Right lung (tissue), 2 donors: ENCODE measurements at regions not wholly inside any gene's neighbourhood (a gene's known extent, or its start where the extent isn't known, plus 50 kb on each side); places are given as distances from the start of the nearest gene placed in this dataset.

Experiments used
- DNase-seq, 2 donors: peaks; one replicate each; pipeline ENCODE4 v3.0.0-alpha.2; 2013

DNA sequence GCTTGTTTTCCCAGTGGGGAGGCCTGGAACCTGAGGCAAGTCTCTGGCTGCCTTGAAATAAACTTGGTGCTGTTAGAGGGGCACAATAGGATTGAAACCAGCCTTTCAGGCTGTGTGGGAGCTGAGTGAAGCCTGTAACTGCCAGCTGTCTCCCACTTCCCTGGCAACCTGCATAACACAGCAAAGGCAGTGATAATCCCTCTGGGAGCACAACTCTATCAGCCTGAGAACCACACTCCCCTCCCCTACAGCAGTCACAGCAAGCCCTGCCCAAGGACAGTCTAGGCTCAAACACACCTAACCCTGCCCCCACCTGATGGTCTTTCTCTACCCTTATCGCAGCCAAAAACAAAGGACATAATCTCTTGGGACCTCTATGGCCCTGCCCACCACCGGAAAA is 683.8 kb upstream of the ATXN8OS start:
- no peak for DNase-seq

DNA sequence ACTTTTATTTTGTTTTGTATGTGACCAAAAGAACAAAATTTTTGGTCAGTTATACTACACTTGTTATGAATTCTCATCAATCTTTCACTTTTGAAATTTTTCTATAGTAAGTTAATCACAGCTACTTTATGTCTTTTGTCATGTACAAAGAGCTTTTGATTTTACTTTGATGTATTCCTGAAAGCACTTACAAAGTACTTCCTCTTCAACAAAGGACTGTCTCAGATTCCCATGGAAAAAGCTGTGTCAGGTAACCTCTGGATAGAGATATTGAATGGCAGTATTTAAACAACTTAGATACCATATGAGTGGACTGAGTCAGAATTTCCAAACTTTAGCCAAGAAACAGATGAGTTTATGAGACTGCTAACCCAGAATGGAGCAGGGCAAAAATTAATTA is 689.3 kb upstream of the ATXN8OS start:
- no peak for DNase-seq

DNA sequence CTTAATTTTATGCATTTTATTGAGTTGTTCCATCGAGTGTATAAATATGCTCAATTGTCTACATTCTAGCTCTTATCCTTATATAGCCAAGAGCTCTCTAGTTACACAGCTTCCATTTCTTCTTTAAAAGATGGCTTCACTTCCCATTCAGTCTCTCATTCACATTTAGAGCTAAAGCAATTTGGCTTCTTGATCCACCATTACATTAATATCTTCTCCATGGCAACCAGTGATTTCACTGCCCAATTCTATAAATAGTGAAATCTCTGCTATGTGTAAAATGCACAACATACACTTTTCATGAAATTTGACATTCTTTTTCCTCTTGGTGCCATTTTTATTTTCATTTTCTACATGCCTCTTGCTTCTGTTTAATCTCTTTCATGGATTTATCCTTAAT is 696.9 kb upstream of the ATXN8OS start:
- no peak for DNase-seq

DNA sequence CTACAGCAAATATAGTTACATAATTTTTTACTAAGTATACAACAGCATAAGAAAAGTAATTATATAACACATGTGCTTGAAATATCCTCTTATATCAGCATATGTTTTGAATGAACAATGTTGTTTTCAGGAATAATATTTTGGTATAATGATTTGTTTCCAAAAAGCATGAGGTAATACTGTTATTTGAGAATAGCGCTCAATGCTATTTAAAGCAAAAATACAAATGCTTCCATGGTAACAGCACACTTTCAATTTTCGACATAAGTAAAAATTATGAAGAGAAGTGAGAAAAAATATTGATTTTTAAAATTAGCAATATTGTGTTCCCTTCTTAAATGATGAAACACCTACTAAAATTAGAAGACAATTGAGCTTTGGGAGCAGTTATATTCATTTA is 715.9 kb upstream of the ATXN8OS start:
- no peak for DNase-seq

DNA sequence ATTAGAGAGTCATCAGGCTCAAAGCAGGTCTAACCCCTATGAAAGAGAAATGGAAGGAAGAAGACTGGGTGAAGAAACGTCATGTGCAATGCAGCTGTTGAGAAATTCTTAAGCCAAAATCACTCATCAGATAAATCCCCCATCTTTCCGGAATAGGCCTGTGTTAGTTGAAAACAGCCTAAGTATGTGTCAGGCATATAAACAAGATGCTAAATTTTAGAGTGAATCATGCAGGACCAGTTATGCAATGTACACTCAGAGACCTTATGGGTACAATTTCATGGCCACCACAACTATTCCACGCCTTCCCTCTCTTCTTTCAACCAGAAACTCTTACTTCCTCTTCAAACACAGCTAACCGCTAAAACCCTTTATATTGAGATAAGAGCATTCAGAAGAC is 717.7 kb upstream of the ATXN8OS start:
- DNase-seq: no peak

DNA sequence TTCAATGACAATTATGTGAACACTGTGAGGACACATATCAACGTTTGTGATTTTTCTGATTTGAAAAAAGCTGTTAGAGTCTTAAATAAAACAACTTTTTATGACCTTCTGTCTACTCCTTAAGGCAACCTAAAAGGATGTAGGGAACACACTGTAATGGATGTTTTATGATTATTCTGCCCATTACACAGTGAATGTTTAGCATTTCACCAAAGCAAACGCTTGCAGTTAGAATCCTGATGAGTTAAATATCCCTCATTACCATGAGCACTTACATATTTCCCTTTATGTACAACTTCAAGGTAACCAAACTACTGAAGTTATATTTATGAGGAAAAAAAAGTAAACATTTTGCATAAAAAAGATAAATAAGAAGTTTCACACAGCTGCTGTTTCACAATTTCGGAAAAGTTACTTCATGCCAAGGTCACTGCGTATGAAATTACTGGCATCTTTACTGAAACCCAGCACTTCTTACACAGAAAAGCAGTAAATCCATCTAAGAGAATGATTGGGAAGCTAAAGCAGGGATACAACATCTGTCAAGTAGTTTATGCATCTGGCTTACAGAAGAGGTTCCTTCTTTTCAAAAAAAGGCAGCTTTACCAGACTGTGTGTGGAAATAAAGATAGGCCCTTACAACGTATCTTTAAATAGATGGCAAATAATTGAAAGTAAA is 733.7 kb upstream of the ATXN8OS start:
- DNase-seq: peak; percentile 16 to 17

DNA sequence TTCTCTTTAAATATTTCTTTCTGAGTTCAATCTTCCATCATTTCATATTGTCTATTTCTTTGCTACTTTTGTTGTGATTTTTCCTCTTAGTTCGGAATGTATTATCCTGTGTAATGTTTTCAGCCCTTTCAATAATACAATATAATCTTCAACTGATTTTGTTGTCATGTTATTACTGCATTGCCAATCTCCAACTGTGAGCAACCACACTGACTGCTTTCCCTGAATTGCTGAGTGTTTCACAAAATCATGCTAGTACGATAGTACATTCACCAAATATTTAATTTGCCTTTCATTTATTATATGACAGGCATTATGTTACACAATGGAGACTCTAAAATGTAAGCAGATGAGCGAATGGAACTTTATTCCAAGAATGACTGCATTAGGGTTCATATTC is 744.3 kb upstream of the ATXN8OS start:
- no peak for DNase-seq

DNA sequence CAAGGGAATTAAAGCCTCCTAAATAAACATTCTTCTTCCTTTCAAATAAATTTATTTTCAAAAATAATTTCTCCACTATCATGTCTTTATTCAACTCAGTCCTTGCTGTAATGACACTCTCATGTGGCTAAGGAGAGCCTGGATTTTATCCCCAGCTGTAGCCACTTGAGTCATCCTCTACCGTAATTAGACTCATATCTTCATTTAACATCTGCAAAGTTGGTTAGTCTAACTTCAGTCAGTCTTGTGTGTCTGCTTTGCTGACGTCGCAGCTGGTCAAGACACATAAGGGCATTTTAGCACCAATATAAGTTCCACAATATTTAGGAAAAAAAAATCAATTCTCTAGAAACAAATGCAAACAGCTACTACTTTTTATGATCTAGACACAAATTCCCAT is 776.4 kb upstream of the ATXN8OS start:
- DNase-seq: no peak

DNA sequence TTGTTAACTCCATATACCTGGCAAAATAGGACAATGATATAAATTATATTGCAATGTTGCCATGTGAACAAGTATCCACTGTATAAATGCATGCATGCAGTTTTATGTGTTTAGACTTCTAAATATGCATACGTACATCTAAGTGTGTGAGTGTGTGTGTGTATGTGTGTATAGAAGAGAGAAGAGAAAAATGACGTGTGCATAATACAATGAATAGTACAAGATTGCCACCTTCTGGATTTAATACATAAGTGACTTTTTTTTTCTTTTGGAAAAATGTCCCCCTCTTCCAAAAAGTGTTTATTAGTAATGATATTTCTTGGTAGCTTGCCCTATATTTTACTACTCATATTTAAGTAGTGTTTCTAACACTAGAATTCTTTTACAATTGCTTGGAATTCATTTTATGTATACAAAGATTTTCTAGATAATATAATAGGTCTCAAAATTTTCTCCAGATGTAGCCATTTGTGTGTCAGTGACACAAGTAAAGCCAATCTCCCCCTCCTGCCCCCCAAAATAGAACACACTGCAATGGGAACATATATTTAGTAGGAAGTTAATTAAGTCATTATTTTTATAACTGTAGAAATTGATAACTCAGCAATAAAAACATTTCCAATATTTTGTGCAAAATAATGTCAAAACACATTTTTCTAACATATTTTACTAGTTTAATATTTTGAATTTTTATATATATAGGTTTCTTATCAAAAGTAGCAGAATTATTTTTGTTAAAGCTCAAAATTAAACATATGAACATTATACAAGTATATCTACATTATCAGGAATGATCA is 783.3 kb upstream of the ATXN8OS start:
- DNase-seq: peak in 1 of 2 donors; percentile 16

DNA sequence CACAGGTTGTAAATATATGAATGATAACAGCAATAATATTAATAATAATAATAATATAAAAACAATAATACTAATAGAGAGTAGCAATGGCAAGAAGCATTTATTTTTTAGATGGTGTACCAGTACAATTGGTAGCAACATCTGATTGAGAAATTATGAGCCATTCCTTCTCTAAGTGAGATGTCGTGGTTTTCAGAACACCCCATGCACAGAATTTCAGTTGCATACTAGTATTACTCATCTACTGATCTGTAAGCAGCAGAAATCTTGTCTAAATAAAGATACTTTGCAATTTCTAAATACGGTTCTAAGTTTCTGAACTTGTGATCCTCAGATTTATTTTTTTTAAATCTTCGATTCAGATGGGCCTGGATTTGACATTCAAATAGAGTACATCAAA is 788.0 kb upstream of the ATXN8OS start:
- DNase-seq: no peak

DNA sequence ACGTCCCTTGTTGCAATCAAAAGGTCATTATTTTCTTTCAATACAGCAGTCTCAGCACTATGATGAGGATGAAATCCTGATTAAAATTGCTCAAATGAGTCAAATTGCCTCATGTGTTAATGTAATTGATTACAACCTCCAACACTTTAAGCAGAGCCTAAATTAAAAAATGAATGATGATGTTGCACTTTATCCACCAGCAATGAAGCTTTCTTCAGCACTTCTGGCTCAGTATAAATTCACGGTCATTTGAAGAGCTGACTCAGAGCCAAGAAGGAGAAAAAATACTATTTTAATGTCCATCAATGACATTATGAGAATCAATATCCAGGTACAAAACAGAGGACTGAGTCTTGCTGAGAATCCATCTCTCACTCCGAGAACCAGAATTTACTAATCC is 792.6 kb upstream of the ATXN8OS start:
- no peak for DNase-seq

DNA sequence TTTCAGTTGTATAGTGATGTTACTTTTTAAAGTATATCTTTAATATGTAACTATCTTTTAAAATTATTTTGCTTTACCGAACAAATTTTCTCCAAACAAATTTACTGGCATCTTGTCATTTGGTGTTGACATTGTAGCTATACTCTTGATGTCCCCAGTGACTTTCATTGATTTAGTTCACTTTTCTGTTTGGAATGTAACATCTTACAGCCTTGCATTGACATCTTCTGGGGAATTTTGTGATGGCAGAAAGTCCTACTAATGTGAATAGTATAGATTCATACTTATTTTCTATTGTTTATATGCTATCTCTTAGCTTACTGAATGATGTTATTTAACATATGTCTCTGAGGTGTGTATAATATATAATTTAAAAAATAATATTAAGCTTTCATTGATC is 800.9 kb upstream of the ATXN8OS start:
- no peak for DNase-seq

DNA sequence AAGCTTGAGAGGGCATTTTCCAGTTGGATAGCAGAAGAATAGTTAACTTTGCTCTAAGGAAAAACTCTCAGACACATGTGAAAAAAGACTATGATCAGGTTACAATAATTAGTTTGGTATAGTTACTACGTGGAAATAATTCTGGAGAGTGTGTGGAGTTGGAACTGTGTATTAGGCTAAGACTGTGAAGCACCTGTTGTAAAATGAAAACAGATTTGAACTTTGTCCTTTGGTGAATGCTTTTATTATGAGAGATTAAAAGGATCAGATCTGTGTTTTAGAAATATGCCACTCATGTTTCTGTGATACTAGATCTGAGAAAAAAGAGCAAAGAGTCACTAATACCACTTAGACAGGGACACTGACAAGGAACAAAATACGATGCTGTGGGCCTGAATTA is 807.5 kb upstream of the ATXN8OS start:
- no peak for DNase-seq

DNA sequence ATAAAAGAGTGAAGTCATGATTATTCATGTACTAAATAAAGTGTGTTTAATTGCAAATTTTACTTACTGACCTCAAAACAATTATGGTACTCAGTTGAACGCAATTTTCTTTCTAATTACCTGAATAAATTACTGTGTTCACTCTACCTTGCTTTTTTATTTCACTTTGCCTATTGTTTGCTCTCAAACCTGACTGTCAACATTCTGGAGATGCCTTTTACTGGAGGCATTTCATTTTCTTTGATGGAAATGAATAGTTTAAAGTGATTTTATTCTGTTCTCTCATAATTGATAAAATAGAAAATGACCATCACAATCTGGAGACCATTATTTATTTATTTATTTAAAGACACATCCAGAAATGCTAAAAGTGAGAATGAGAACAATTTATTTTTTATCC is 811.5 kb upstream of the ATXN8OS start:
- no peak for DNase-seq

DNA sequence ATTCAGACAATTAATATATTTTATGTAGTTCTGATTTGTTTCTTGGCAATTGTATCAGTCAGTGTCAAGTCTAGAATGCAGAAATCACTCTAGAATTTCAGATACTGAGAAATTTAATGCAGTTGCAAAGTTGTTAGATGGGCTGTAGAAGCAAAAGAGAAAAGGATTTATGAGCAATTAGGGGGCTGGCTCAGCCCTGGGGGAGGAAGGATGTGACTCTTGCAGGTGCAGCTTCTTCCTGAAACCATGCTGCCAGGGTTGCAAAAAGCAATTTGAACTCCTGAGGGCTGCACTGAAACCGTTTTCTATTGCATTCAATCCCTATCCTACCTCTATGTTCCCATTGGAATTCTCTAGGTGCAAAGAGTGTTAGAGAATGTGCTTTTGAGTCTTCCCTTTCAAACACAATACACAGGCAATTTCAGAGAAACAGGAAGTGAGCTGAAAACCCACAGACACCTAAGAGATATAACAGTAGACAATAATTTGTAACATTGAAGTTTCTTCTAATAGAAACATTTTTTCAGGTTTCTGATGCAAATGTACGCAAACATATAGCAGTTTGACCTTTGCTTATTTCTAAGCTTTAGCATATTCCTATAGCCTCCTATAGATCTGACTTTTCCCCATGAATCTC is 814.7 kb upstream of the ATXN8OS start:
- no peak for DNase-seq

DNA sequence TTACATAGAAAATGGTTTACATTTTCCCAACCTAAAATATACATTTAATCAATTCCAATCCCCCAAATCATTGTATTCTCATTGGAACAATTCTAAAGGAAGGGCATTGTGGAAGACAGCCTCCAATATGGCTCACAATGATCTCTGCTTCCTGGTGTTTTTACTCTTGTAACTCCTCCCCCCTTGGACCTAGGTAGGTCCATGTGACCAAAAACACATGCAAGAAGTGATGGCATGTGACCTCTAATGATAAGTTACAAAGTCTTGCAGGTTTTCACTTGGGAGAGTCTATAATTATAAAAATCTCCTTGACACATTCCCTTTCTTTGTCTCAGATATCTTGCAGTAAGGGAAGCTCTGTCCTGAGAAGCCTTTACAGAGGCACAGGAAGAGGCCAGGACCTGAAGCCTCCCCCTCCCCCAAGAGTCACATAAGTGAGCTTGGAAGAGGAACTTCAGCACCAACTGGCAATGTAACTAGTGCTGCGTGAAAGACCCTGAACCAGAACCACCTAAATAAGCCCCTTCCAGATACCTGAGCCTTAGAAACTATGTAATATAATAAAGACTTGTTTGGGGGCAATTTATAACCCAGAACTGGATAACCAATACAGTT is 816.2 kb upstream of the ATXN8OS start:
- no peak for DNase-seq

DNA sequence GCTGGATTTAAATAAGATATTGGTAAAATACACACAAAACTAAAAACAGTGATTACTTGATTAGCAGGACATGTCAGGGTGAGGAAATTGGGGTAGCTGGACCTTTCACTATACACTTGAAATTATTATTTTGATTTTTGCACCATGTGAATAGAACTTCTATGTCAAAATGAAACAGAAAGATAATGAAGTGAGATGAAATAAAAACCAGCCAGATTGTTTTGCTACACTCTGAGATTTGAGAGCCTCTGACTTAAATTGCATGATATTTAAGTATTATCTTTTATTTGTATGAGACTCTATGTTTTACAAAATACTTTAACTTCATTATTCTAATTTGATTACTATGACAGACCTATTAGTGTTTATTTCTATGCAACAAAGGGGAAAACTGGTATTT is 819.6 kb upstream of the ATXN8OS start:
- DNase-seq: peak in 1 of 2 donors; percentile 33

DNA sequence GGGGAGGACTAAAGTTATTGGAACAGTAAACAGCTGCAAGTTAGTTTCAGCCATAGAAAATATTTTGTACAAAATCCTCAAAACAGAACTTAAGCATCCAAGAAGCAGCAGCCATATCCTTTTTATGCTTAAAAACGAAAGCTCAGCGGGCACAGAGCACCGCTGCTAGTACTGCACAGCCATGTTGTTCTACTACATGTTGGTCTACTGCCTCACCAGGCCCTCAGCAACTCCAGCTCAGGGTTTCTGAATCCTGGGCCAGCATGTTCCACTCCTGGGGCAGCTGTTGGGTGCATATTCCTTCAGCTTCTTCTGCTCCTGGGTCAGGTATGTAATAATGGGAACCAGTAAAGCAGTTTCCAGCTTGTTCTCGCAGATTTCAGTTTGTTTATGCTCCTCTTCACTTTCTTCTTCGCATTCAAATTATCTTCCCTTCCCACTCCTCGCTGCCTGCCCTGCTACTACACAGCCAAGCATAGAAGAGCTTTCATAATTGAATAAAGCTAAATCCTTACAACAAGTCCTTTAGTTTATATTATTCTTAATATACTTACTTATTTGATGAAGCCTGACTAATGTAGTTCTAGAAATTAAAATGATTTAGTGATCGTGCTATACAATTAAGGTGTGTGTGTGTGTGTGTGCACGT is 820.5 kb upstream of the ATXN8OS start:
- DNase-seq: no peak

DNA sequence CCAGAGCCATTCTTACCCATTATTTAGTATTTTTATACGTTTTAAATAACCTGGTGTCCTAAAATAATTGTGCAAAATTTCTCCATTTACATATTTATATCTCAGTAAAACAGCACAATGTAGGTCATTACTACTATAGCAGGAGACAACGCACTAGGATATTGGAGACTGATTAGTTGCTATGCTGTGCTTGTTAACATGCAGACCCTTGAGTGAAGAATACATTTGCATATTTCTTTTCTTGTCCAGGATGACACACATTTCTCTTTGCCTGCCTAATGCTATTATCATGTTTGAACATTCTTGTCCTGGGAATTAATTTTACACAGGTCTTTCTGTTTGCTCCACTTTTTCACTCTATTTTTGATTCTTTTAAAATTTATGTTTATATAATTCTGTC is 823.8 kb upstream of the ATXN8OS start:
- DNase-seq: no peak

DNA sequence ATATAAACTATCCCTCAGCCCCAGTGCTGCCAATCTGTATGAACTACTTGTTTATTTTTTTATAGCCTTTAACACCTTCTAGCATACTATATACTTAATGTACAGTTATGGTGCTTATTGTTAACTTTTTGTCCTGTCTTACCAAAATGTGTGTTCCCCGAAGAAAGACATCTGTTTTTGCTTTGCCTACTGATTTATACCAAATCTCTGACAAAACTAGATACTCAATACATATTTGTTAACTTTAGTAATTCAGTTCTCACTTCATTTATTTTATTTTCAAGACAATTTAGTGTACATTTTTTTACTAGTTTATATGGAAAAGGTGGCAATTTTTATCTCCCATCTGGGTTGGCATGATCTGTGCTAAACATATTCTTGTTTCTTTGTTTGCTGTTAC is 824.3 kb upstream of the ATXN8OS start:
- peak; percentile 32 to 46 for DNase-seq

DNA sequence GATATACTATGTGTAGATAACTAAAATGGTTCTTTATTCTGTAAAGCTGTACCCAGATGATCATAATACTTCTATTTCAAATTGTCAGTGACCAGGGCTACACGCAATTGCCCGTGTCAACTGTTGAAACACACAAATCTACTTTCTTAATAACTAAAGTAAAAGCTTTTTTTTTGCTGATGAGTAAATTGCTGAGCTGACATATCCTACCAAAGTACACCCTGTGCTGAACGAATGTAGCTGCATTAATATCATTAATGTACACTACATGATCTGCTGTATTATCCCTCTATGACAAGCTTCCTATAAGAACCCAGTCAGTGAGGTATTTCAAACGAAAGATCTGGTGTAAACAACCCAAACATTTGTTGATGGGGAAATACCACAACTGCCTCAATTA is 827.2 kb upstream of the ATXN8OS start:
- DNase-seq: no peak

DNA sequence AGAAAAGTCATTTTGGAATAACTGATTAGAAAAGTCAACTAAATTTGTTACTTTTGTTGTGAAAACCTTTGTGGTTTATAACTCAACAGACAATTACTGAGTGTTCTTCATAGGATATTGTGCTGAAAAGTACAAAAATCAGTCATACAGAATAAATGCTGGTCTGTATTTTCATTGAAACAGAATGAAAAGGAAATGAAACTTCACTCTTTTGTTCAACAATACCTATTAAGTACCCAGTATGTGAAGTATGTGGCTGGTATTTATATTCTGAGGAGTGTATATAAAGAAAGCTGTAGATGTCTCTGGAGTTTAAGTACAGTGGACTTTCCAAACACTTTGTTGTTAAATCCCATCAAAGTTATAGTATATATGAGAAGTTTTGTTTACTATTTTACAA is 828.4 kb upstream of the ATXN8OS start:
- DNase-seq: no peak
